Germinal center (tissue), 1 donor: ENCODE measurements at regions not wholly inside any gene's neighbourhood (a gene's known extent, or its start where the extent isn't known, plus 50 kb on each side); places are given as distances from the start of the nearest gene placed in this dataset.
"Not testable (repeated sequence)": the region's sequence is repeated elsewhere in the genome, so short reads cannot be mapped to it uniquely, and the experiment has no call there.

Experiments
- DNase-seq: peaks from one replicate; pipeline ENCODE4 v3.0.0; 2012; ENCODE audit warnings: mixed read lengths, low spot score

DNA sequence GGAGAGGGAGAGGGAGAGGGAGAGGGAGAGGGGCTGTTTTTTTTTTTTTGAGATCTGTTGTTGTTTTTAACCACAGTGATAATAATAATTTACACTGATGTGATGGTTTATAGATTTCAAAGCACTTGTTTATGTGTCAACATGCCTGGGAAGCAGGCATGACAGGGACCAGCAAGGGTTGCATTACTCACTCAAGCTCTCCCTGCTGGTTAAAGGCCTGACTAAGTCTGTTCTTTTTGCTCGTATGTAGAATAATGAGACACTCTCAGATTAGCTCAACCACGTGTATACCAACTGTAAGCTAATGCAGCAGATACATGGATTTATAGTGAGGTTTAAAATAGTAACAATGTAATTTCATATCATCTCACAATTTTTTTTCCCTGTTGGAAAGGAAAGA is 134.6 kb upstream of the BOD1L1 start:
- DNase-seq: no peak

DNA sequence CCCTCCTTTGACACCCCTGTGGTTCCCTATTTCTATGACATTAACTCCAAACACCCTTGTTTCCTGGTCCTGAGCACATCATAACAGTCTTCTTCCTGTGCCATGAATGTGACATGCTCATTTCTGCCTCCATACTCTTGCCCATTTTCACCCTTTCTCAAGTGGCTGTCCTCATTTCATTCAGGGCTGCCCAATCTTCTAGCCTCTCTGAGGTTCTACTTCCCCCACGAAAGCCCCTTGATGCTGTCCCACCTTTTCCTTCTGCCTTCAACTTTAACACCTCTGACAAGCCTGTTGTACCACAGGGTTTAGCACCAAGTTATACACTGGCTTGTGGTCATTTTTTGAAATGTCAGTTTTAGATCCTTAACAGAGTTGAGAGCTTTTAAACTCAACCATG is 136.2 kb upstream of the BOD1L1 start:
- DNase-seq: no peak

DNA sequence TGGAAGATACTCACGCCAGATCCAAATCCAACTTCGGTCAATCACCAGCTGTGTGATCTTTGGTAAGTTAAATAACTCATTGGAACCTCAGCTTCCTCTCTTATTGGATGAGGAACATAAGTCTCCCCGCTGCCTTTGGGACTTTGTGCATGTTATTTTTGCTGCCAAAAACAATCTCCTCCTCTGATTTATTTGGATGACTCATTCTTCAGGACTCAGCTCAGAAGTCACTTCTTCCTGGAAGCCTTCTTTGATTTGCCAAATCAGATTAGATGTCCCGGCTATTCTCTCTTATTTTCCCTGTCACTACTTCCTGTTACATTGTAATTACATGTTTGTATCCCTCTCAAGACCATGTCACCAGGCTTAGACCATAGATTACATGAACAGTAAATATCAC is 138.0 kb upstream of the BOD1L1 start:
- no peak for DNase-seq

DNA sequence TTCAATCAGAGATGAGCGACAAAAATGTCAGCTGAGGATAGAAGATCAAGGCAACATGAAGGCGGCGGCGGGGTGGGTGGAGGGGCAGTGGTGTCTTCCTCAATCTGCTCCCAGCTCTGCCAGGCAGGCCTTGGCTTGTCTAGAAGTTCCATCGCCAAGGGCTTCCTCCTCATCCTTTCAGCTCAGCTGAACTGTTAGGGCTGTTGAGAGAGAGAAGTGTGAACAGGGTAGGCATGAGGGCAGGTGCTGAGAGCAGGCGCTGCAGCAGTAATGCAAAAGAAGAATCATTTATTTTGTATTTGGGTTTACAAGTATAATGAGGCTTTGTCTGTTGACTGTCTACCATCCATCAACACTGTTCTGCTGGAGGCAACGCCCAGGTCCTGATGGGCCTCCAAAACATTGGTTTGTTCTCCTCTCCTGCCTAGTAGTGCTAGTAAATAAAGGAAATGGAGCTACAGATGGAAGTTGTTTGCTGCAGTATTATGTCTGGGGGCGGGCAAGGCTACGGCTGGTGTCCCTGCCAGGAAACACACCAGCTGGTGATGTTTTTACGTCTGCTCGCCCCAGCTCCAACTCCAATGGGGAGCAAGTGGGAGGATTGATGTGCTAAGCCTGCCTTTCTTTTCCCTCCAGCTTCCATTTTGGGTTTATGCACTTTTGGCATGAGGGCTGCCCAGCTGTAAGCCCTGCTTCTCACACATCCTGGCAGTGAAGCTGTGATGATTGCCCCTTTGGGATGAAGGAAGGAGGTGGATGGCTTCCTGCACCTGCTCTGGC is 139.4 kb upstream of the BOD1L1 start:
- DNase-seq: no peak

DNA sequence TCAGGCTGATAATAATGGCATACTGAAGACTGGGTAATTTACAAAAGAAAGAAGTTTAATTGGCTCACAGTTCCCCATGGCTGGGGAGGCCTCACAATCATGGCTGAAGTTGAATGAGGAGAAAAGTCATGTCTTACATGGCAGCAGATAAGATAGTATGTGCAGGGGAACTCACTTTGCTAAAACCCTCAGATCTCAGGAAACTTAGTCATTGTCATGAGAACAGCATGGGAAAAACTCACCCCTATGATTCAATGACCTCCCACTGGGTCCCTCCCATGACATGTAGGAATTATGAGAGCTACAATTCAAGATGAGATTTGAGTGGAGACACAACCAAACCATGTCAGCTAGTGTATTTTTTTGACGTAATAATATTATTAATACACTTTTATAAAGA is 149.8 kb upstream of the BOD1L1 start:
- DNase-seq: no peak

DNA sequence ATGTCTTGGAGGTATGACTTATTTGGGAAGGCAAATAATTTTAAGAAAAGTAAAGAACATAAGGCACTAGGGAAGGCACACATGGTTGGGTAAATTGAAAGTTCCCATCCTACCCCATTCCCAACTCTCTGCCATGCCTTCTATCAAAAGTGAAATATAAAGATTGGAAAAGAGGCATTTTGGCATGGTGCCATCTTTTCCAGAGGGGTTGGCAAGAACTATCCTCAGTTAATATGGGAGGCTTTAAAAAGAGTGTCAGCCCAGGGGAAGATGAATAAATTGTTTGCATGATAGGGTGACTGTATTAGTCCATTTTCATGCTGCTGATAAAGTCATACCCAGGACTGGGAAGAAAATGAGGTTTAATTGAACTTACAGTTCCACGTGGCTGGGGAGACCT is 150.8 kb upstream of the BOD1L1 start:
- no peak for DNase-seq

DNA sequence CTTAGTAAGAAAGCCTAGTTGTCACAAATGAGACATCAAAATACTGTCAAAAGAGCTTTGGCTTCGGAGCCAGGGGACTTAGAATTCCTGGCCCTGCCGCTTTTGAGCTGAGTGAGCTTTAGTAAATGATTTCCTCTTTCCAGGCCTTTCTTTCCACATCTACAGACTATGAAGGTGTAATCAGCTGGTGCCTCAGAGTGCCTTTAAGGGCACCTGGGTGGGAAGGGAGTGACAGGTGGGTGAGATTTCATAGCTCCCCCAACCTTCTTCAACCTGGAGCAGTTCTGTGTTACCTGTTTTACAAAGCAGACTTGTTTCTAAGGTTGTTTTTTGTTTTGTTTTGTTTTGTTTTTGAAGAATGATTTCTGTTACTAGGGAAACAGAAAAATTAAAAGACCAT is 154.7 kb upstream of the BOD1L1 start:
- DNase-seq: no peak

DNA sequence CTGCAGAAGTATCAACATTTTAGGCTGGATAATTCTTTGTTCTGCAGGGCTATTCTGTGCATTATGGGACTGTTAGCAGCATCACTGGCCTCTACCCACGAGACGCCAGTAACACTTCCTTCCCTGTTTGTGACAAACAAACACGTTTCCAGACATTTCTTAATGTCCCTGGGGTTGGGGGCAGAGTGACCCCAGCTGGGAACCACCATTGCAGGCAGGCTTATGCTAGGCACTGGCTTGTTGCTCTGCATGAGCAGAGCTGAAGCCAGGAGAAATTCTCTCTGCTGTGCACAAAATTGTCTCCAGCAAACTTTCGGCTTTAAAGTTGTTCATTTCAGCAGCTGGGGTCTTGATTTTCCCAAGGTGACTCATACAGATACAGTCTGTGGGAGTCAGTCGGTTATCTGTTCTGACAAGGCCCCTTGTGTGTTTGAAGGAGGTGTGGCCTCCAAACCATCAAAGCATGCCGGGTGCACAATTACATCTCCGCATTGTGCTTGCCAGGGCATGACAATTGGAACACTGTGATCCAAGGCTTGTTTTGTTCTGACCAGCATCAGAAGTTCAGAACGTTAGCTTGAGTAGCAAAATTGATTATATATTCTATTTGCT is 156.4 kb upstream of the BOD1L1 start:
- DNase-seq: no peak

DNA sequence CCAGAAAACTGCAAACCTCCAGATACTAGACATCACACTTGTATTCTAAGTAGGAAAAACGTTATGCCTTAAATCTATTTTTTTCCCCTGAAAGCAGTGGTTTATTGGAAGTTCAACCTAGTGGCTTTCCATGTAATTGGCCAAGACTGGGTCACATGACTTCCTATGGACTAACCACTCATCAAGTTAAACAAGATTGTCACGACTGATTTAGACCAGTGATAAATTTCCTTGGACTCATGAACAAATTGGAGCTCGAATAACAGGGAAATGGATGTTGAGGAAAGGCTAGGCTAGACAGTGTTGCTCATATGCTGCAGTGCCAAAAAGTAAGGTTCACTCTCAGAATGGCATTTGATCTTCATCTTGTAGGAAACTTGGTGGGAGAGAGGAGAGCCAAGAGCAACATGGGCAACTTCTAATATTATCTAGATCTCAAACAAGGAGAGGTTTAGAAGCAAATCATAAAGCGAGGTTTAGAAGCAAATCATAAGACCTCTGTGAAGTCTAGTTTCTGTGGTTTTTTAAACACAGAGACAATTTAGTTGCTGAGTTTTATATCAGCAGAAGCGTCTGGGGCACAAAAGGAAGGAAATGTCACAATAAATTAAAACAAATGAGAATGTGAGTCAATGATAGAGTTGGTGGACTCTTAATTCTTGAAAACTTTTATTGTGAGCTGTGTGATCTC is 165.6 kb upstream of the BOD1L1 start:
- no peak for DNase-seq

DNA sequence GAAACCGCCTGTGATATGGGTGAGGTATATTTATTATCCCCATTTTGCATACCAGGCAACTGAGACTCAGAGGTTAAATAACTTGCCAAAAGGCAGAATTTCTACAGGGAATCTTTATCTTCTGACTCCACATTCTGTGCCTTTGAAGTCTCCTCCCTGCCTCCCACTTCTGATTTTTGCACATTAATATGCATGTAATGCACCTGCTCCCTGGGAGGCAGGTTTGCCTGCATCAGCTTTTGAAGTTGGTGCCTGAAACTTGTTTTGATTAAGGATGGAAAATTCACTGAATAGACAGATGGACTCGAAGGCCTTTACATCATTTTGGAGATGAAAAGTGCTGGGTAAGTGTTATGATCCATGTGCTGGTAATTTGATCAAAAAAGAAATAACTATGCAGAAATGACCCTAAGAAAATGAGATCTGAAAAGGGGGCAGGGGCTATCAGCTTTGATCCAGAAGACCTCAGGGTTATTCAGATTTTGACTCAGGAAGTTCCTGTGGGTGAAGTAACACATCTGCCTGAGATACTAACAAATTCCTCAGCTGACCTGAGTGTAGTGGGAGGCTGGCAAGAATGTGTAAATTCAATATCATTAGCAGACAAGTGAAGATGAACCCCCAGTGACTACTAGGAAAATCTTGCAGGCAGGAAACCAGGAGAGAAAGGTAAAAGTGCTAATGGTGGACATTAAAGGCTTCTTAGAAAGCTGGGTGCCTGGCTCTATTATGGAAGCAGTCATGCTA is 167.5 kb upstream of the BOD1L1 start:
- no peak for DNase-seq

DNA sequence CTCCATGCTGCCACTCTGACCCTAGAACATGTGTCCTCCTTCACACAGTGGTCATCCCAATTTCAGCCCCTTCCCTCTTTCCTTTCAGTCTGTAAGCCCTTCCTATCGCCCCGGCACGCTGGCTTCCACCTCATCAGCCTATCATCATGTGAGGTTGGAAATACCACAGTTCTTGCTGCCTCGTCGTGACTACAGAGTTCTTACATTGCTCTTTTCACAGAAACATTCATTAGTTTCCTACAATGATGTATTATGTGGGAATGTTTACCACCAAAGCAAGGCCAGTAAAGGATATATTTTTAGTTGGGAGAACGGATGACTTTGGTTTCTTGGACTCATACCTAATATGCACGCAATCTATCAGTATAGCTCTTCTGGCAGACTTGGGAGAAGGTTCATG is 169.5 kb upstream of the BOD1L1 start:
- no peak for DNase-seq

DNA sequence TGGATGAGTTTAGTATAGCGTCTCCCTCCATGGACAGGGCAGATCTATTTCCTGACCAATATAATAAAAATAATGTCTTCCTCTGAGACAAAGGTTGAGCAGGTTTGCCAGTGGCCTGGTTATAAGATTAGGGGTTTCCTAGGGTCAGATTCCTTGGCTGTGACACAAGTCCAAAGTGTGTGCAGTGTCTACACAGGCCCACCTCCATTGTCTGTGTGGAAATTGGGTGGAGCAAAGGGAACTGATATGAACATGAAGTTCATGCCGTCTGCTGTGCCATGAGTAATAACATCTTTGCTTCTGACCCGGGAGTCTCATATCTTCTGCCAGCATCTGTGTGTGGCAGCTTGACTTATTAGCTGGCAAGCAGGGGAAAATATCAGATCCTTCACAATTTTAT is 187.7 kb upstream of the BOD1L1 start:
- no peak for DNase-seq

DNA sequence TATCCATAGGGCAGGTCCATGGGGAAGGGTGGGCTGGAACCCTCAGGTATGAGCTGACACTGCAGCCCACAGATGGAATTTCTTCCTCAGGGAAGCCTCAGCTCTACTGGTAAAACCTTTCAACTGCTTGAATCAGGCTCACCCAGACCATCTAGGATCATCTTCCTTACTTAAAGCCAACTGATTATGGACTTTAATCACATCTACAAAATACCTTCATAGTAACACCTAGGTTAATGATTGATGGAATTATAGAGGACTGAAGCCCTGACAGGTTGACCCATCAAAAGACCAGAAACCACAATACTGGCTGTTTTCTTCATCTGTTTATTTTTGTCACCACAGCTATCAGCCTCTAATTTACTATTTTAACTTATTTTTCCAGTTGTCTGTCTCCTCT is 188.9 kb upstream of the BOD1L1 start:
- DNase-seq: no peak

DNA sequence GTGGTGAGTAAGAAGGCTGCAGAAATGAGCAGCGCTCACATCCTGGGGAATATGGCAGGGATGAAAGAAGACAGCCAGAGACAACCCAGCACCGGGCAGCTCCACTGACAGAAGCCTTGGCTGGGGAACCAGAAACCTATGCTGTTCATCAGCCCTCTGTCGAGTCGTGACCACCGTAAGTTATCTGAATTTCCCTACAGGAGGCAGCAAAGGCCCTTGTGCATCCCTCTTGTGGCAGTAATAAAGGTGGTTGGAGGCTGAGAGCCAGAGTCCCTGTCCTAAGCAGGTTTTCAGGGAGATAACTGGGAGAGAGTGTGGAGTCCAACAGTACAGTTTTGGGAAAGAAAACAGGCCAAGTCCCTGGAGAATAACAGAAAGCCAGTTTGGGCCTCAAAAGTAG is 194.0 kb upstream of the BOD1L1 start:
- DNase-seq: no peak

DNA sequence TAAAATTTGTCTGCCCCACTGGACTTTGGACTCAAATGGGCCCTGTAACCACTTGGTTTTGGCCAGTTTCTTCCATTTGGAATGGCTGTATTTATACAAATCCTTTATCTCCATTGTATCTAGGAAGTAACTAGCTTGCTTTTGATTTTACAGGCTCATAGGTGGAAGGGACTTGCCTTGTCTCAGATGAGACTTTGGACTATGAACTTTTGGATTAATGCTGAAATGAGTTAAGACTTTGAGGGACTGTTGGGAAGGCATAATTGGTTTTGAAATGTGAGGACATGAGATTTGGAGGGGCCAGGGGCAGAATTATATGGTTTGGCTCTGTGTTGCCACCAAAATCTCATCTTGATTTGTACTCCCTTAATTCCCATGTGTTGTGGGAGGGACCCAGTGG is 198.3 kb upstream of the BOD1L1 start:
- DNase-seq: not testable (repeated sequence)

DNA sequence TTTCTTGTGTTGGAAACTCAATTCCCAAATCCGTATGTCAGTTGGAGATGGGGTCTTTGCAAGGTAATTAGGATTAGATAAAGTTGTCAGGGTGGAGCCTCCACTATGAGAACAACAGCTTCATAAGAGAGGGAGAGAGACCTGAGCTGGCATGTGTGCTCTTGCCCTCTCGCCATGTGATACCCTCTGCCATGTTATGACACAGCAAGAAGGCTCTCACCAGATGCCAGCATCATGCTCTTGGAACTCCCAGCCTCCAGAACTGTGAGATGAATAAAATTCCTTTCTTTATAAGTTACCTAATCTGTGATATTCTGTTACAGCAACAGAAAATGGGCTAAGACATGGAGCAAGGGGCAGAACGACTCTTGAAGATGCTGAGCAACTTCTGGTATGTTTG is 201.9 kb upstream of the BOD1L1 start:
- DNase-seq: no peak

DNA sequence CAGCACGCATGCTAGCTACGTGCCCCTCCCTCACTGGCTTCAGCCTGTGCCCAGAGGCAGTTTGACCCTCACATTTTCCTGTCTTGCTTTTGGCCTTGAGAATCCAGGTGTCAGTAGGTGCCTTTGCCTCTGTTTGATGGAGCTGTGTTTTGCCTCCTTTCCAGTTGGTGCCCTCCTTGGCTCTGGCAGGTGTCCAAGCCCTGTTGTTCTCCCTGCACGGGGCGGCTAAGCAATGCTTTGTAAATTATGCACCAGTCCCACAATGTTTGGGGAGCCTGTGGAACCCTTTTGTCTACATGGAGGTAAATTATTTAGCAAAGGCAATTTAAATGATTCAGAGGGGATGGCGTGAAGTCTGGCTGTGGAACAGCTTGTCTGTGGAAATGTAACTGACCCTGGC is 202.9 kb upstream of the BOD1L1 start:
- DNase-seq: no peak

DNA sequence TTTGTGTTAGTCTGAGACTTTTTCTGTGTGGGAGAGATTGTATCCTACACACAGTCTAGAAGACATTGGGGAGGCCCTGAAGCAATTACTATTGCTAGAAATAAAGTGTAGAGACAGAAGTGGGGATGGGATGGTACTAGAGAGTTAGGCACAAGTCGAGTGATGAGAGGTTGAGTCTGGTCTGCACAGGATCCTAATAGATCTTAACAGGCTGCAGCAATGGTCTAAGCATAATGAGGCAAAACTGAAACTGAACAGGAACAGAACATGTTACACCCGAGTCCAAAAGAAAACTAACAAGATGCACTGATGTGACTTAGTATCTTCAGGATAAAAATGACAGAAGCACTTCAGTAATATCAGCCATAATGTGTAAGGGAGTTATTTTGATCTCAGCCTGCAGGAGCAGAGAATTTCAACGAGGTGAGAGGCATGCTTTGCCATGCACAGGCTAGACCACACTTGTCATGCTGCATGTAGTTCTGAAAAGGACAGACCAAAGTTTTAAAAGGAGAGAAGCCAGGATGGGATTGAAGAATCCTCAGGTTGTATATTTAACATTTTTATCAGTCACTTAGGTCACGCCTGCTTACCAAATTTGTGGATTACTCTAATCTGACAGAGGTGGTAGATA is 205.8 kb upstream of the BOD1L1 start:
- DNase-seq: no peak

DNA sequence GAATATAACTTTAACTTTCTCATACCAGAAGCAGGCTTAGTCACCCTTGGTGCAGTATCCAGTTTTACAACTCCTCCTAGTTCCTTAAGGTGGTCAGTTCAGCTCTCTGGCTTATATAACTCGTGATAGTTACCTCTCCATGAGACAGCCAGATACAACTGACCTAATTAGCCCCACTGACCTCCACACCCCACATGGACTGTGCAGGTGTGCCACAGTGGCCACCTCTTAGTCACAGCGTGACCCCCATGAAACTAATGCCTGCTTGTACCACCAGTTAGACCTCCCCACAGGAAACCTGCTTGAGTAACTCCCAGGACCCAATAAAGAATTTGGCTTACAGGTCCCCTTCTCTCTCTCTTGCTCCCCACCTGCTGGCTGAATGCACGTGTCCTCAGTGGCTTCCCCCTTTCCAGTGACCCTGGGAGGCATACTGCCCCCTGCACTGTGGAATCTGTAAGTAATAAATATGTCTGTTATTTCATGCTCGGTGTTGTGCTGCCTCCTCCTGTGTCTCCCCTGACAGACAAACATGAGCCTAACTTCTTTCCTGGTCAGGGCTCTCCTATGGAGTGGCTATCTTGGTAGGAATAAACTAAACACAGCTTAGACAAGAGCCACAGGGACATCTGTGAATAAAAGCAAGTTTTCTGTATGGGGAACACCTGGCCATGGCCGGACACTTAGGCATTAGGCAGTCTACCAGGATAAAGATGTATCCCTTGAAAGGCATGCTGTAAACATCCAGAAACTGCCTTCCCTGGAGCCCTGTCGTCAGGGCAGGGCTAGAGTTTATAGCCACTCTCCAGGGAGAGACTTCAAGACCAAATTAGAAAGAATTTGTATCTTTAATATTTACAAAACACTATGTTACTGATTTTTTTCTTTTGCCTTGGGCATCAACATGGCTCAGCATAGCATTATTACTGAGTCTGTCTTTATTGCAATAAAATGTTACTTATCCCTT is 209.7 kb upstream of the BOD1L1 start:
- DNase-seq: no peak

DNA sequence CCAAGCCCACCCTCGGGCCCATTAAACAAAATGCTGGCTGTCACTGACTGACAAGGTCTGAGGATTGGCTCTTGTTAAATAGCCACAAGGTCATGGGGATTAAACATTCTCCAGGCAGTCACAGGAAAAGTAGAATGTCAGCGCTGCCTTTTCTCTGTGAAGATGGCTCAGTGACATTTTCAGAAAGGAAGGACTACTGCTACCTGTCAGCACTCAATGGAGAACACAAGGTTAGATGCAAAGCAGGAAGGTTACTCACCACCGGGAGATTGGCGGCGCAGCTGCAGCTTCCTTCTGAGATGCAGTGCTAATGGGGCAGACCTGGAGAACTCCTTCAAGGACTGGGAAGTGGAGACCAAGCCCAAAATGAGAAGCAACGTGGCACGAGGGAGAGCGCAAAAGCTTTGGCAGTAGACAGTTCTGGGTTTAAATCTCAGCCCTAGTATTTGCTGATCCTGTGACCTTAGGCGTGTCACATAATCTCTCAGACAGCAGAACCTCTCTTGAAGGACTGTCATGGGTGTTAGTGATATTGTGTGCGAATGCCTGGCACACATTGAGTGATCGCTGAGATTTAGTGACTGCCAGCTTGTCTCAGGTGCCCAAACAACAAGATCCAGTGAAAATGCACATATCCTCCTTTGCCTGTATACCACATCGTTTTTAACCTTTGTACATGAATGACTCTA is 213.1 kb upstream of the BOD1L1 start:
- DNase-seq: no peak
